ENCODE measurements at regions not wholly inside any gene's neighbourhood (a gene's known extent, or its start where the extent isn't known, plus 50 kb on each side); places are given as distances from the start of the nearest gene placed in this dataset.

- H3K4me1 Mint-ChIP-seq: peaks cover 9 to 16% (median 14%) of the 10 kb centered on the region in 3 donors
- no peak overlapping the region for H3K4me3 Mint-ChIP-seq
- Histone ChIP-seq H3K27ac (ENCODE audit: low read length) (no peak overlapping the region), H3K4me1 (ENCODE audit: control insufficient read depth in 1 of 2, extremely low read depth in 1 of 2, insufficient read depth in 2 of 2, low read length in 2 of 2) (no peaks in the 10 kb centered on the region), H3K36me3 (ENCODE audit: control insufficient read depth in 2 of 2, extremely low read depth in 1 of 2, insufficient read depth in 1 of 2, low read length in 1 of 2) (no peaks in the 10 kb centered on the region), H3K27me3 (replicated peaks in 1 of 2; ENCODE audit: control insufficient read depth in 2 of 2, extremely low read depth in 1 of 2, insufficient read depth in 2 of 2, low read length in 1 of 2) (no peaks in the 10 kb centered on the region), H3K9me3 (no peaks in the 10 kb centered on the region), H3K4me3 (ENCODE audit: control insufficient read depth in 1 of 2, extremely low read depth in 1 of 2, low read length in 1 of 2) (no peak overlapping the region)
- H3K27ac Mint-ChIP-seq: no peak overlapping the region
- whole genome bisulfite sequencing (ENCODE audit: insufficient coverage): no CpG with 5 or more reads among the region's 1 CpG
- H3K27me3 Mint-ChIP-seq: no peaks in the 10 kb centered on the region
- peaks cover 6 to 31% (median 22%) of the 10 kb centered on the region in 3 donors for H3K9me3 Mint-ChIP-seq
- H3K36me3 Mint-ChIP-seq: peaks cover 5% of the 10 kb centered on the region
- ChIA-PET CTCF (no interaction called here), POLR2A (interaction anchor here in 1 of 2 donors (0.7 kb wide), 1 partner anchor 109 kb away, joined by 3 read pairs; no protein-coding TSS in a partner anchor)
- ATAC-seq (replicated peaks in 1 of 4) (no peak), DNase-seq (no peak)
Measured at GRCh38 chr6:141406761-141407160, 726.0 kb upstream of the GJE1 start.

DNA sequence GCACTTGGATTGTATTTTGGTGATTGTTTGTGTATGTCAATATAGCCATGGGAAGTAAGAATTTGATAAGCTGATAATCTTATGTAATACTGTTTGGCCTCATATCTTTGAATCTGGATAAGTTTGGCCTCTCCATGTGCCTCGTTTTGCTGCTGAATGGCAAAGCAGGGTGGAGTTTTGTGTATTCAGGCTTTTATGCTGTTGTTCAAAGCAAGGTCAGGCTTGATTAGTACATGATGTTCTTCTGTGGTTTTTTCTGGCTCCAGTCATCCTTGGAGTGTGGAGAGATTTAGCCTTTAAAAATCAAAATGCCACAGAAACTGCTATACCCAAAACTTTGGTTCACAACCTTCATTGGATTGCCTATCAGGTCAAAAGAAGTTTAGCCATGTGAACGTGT lies 728.9 kb upstream of the GJE1 start:
- ChIA-PET CTCF (no interaction called here), POLR2A (no interaction called here)
- WGBS (ENCODE audit: insufficient coverage): 75% methylated on average over 1 of the region's 2 CpGs
- Mint-ChIP-seq H3K27ac (no peak overlapping the region), H3K36me3 (peaks cover under 1% of the 10 kb centered on the region), H3K27me3 (no peaks in the 10 kb centered on the region), H3K9me3 (peaks cover 2 to 17% (median 9%) of the 10 kb centered on the region in 3 donors), H3K4me3 (no peak overlapping the region), H3K4me1 (peaks cover 9 to 16% (median 14%) of the 10 kb centered on the region in 3 donors)
- Histone ChIP-seq H3K27ac (ENCODE audit: low read length) (no peak overlapping the region), H3K4me1 (ENCODE audit: control insufficient read depth in 1 of 2, extremely low read depth in 1 of 2, insufficient read depth in 2 of 2, low read length in 2 of 2) (no peaks in the 10 kb centered on the region), H3K36me3 (ENCODE audit: control insufficient read depth in 2 of 2, extremely low read depth in 1 of 2, insufficient read depth in 1 of 2, low read length in 1 of 2) (no peaks in the 10 kb centered on the region), H3K9me3 (no peaks in the 10 kb centered on the region), H3K27me3 (replicated peaks in 1 of 2; ENCODE audit: control insufficient read depth in 2 of 2, extremely low read depth in 1 of 2, insufficient read depth in 2 of 2, low read length in 1 of 2) (no peaks in the 10 kb centered on the region), H3K4me3 (ENCODE audit: control insufficient read depth in 1 of 2, extremely low read depth in 1 of 2, low read length in 1 of 2) (no peak overlapping the region)
- no peak for ATAC-seq (replicated peaks in 1 of 4)
- DNase-seq: no peak

DNA sequence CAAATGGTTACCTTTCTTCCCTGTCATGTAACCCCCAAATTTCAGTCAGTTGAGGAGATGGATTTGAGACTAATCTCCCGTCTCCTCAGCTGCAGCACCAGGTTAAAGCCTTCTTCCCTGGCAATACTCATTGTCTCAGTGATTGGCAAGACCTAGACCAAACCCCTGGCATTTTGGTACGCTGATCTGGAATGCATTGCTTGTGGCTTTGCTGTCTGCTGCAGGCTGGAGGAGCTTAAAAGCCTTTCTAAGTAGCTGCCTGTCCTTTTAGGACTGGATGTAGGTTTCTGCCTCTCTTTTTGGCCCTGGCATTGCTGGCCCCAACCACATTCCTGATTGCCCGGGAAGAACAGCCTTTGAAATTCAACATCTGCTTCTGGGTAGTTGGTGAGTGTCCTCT lies 729.6 kb upstream of the GJE1 start:
- no peak overlapping the region for H3K27ac ChIP-seq (ENCODE audit: low read length)

DNA sequence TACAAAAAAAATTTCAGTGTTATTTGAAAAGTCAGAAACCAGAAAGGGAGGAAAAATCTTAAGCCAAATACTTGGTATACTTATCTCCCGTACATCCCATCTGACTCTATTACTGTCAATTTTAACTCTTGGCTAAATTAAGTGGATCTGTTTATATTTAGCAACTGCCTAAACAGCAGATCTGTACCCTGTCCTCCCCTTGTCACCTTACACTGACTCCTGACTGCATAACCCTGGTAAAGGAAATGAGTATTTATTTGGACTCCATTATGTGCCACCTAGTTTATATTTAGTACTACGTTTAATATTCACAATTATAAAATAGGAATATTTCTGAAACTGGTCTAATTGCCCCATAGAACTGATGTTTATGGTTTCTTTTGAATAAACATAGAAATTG lies 730.2 kb upstream of the GJE1 start:
- Mint-ChIP-seq H3K4me3 (no peak overlapping the region), H3K4me1 (peaks cover 9 to 16% (median 14%) of the 10 kb centered on the region in 3 donors), H3K36me3 (no peaks in the 10 kb centered on the region), H3K27me3 (no peaks in the 10 kb centered on the region), H3K9me3 (peaks cover 0 to 6% (median under 1%) of the 10 kb centered on the region in 3 donors), H3K27ac (no peak overlapping the region)
- POLR2A ChIA-PET: interaction anchor here in 1 of 2 donors (0.9 kb wide), 1 partner anchor 12 kb away, joined by 3 read pairs; no protein-coding TSS in a partner anchor
- no peaks in the 10 kb centered on the region for H3K27me3 ChIP-seq (replicated peaks in 1 of 2; ENCODE audit: control insufficient read depth in 2 of 2, extremely low read depth in 1 of 2, insufficient read depth in 2 of 2, low read length in 1 of 2)
- CTCF ChIA-PET: no interaction called here
- no peaks in the 10 kb centered on the region for H3K9me3 ChIP-seq
- no CpG with 5 or more reads among the region's 2 CpGs for WGBS (ENCODE audit: insufficient coverage)
- no peak overlapping the region for H3K27ac ChIP-seq (ENCODE audit: low read length)
- H3K4me1 ChIP-seq (ENCODE audit: control insufficient read depth in 1 of 2, extremely low read depth in 1 of 2, insufficient read depth in 2 of 2, low read length in 2 of 2): no peaks in the 10 kb centered on the region
- H3K36me3 ChIP-seq (ENCODE audit: control insufficient read depth in 2 of 2, extremely low read depth in 1 of 2, insufficient read depth in 1 of 2, low read length in 1 of 2): no peaks in the 10 kb centered on the region
- DNase-seq: no peak
- ATAC-seq (replicated peaks in 1 of 4): no peak
- no peak overlapping the region for H3K4me3 ChIP-seq (ENCODE audit: control insufficient read depth in 1 of 2, extremely low read depth in 1 of 2, low read length in 1 of 2)

More for the DNA sequence above, 729.6 kb upstream of the GJE1 start:
- H3K36me3 Mint-ChIP-seq: no peaks in the 10 kb centered on the region
- Histone ChIP-seq H3K9me3 (no peaks in the 10 kb centered on the region), H3K27me3 (replicated peaks in 1 of 2; ENCODE audit: control insufficient read depth in 2 of 2, extremely low read depth in 1 of 2, insufficient read depth in 2 of 2, low read length in 1 of 2) (no peaks in the 10 kb centered on the region), H3K4me3 (ENCODE audit: control insufficient read depth in 1 of 2, extremely low read depth in 1 of 2, low read length in 1 of 2) (no peak overlapping the region), H3K36me3 (ENCODE audit: control insufficient read depth in 2 of 2, extremely low read depth in 1 of 2, insufficient read depth in 1 of 2, low read length in 1 of 2) (no peaks in the 10 kb centered on the region), H3K4me1 (ENCODE audit: control insufficient read depth in 1 of 2, extremely low read depth in 1 of 2, insufficient read depth in 2 of 2, low read length in 2 of 2) (no peaks in the 10 kb centered on the region)
- no CpG with 5 or more reads among the region's 3 CpGs for WGBS (ENCODE audit: insufficient coverage)
- H3K4me1 Mint-ChIP-seq: peaks cover 9 to 16% (median 14%) of the 10 kb centered on the region in 3 donors
- no peaks in the 10 kb centered on the region for H3K27me3 Mint-ChIP-seq
- ChIA-PET POLR2A (no interaction called here), CTCF (no interaction called here)
- DNase-seq: no peak
- H3K27ac Mint-ChIP-seq: no peak overlapping the region
- no peak overlapping the region for H3K4me3 Mint-ChIP-seq
- no peak for ATAC-seq (replicated peaks in 1 of 4)
- H3K9me3 Mint-ChIP-seq: peaks cover 0 to 9% (median 3%) of the 10 kb centered on the region in 3 donors

DNA sequence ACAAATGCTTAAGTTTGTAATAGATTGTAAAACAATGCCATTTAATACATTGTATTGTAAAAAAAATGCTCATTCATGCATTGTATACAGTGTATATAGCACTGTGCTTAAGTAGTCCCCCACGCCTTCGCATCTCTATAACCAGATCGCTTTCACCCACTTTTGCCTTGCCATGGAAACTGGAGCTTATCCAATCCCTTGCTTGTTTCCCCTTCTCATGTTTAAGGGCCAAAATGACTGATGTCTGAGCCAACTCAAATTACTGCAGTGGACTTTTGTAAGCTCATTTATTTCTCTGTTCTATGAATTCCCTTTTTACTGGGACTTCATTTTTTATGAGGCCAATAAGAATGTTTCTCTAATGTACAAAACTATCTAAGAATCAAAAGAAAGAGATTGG lies 730.9 kb upstream of the GJE1 start:
- Histone ChIP-seq H3K4me1 (ENCODE audit: control insufficient read depth in 1 of 2, extremely low read depth in 1 of 2, insufficient read depth in 2 of 2, low read length in 2 of 2) (no peaks in the 10 kb centered on the region), H3K36me3 (ENCODE audit: control insufficient read depth in 2 of 2, extremely low read depth in 1 of 2, insufficient read depth in 1 of 2, low read length in 1 of 2) (no peaks in the 10 kb centered on the region), H3K27me3 (replicated peaks in 1 of 2; ENCODE audit: control insufficient read depth in 2 of 2, extremely low read depth in 1 of 2, insufficient read depth in 2 of 2, low read length in 1 of 2) (no peaks in the 10 kb centered on the region), H3K27ac (ENCODE audit: low read length) (no peak overlapping the region), H3K9me3 (no peaks in the 10 kb centered on the region), H3K4me3 (ENCODE audit: control insufficient read depth in 1 of 2, extremely low read depth in 1 of 2, low read length in 1 of 2) (no peak overlapping the region)
- Mint-ChIP-seq H3K36me3 (no peaks in the 10 kb centered on the region), H3K27ac (no peak overlapping the region), H3K9me3 (peaks cover 0 to 2% (median 0%) of the 10 kb centered on the region in 3 donors), H3K4me3 (no peak overlapping the region), H3K4me1 (peaks cover 9 to 16% (median 14%) of the 10 kb centered on the region in 3 donors), H3K27me3 (no peaks in the 10 kb centered on the region)
- WGBS (ENCODE audit: insufficient coverage): no CpG with 5 or more reads among the region's 3 CpGs
- ATAC-seq (replicated peaks in 1 of 4) (no peak), DNase-seq (no peak)
- ChIA-PET CTCF (interaction anchor here in 1 of 2 donors (0.7 kb wide), 1 partner anchor 20 kb away, joined by 3 read pairs; no protein-coding TSS in a partner anchor), POLR2A (interaction anchor here in 1 of 2 donors (0.9 kb wide), 1 partner anchor 11 kb away, joined by 3 read pairs; no protein-coding TSS in a partner anchor)

DNA sequence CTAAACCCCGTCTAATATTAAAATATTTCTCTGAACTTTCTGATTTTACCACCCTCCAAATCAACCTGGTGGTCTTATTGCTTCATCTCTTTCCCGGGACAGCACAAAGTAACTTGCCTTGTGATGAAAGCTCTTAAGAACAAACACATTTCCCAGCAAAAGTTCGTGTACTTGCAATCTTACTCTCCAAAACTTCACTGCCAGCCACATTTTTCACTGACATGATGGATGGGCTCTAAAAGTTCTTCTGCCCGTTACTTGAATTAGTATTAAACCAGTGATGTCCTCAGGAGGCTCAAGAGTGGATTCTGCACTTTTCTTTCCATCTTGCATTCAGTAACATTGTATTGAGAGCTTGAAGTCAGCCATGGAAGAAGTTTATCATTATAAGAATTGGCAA lies 731.6 kb upstream of the GJE1 start:
- Histone ChIP-seq H3K4me1 (ENCODE audit: control insufficient read depth in 1 of 2, extremely low read depth in 1 of 2, insufficient read depth in 2 of 2, low read length in 2 of 2) (no peaks in the 10 kb centered on the region), H3K9me3 (no peaks in the 10 kb centered on the region), H3K27me3 (replicated peaks in 1 of 2; ENCODE audit: control insufficient read depth in 2 of 2, extremely low read depth in 1 of 2, insufficient read depth in 2 of 2, low read length in 1 of 2) (no peaks in the 10 kb centered on the region), H3K27ac (ENCODE audit: low read length) (no peak overlapping the region), H3K4me3 (ENCODE audit: control insufficient read depth in 1 of 2, extremely low read depth in 1 of 2, low read length in 1 of 2) (no peak overlapping the region), H3K36me3 (ENCODE audit: control insufficient read depth in 2 of 2, extremely low read depth in 1 of 2, insufficient read depth in 1 of 2, low read length in 1 of 2) (no peaks in the 10 kb centered on the region)
- Mint-ChIP-seq H3K9me3 (no peaks in the 10 kb centered on the region), H3K27ac (no peak overlapping the region), H3K4me3 (no peak overlapping the region), H3K27me3 (no peaks in the 10 kb centered on the region), H3K36me3 (no peaks in the 10 kb centered on the region), H3K4me1 (peaks cover 9 to 16% (median 14%) of the 10 kb centered on the region in 3 donors)
- DNase-seq: no peak
- POLR2A ChIA-PET: interaction anchor here in 1 of 2 donors (0.6 kb wide), 1 partner anchor 8 kb away, joined by 4 read pairs; no protein-coding TSS in a partner anchor
- 67% methylated on average over 3 of the region's 4 CpGs for WGBS (ENCODE audit: insufficient coverage)
- CTCF ChIA-PET: no interaction called here
- ATAC-seq (replicated peaks in 1 of 4): no peak

DNA sequence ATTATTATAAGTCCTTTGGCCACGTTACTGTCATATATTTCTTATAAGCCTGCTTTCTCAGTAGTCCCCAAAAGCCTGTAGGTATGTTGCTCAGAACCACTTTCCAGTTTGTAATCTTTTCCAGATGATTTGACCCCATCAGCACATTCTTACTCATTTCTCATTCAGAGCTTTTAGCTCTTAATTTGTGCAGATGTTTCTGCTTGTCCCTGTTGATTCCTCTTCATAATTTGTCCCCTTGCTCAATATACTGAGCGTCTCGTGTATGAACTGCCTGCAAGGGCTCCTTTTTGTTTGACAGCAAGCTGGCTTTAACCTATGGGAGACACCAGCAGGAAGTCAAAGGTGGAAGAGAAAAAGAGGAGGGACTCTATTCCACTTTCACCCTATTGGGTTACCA lies 733.8 kb upstream of the GJE1 start:
- H3K36me3 Mint-ChIP-seq: no peaks in the 10 kb centered on the region
- no peak overlapping the region for H3K27ac Mint-ChIP-seq
- no peak for DNase-seq
- no peaks in the 10 kb centered on the region for H3K4me1 ChIP-seq (ENCODE audit: control insufficient read depth in 1 of 2, extremely low read depth in 1 of 2, insufficient read depth in 2 of 2, low read length in 2 of 2)
- H3K4me3 Mint-ChIP-seq: no peak overlapping the region
- no peaks in the 10 kb centered on the region for H3K27me3 Mint-ChIP-seq
- no peak overlapping the region for H3K4me3 ChIP-seq (ENCODE audit: control insufficient read depth in 1 of 2, extremely low read depth in 1 of 2, low read length in 1 of 2)
- H3K27ac ChIP-seq (ENCODE audit: low read length): no peak overlapping the region
- no peak for ATAC-seq (replicated peaks in 1 of 4)
- ChIA-PET CTCF (no interaction called here), POLR2A (no interaction called here)
- no peaks in the 10 kb centered on the region for H3K9me3 ChIP-seq
- WGBS (ENCODE audit: insufficient coverage): 60% methylated on average over 1 of the region's 3 CpGs
- no peaks in the 10 kb centered on the region for H3K9me3 Mint-ChIP-seq
- H3K36me3 ChIP-seq (ENCODE audit: control insufficient read depth in 2 of 2, extremely low read depth in 1 of 2, insufficient read depth in 1 of 2, low read length in 1 of 2): no peaks in the 10 kb centered on the region
- peaks cover 9 to 16% (median 14%) of the 10 kb centered on the region in 3 donors for H3K4me1 Mint-ChIP-seq
- peaks cover 0 to 8% of the 10 kb centered on the region in 2 experiments for H3K27me3 ChIP-seq (replicated peaks in 1 of 2; ENCODE audit: control insufficient read depth in 2 of 2, extremely low read depth in 1 of 2, insufficient read depth in 2 of 2, low read length in 1 of 2)

Data from T-cell (primary cell).